ENCODE measurements at regions not wholly inside any gene's neighbourhood (a gene's known extent, or its start where the extent isn't known, plus 50 kb on each side); places are given as distances from the start of the nearest gene placed in this dataset.

- Histone ChIP-seq H3F3A (ENCODE audit: low read length, unreplicated experiment) (no peaks in the 10 kb centered on the region), H3K4me3 (ENCODE audit: low read length) (no peak overlapping the region), H4K20me1 (ENCODE audit: low read length) (no peaks in the 10 kb centered on the region), H3K36me3 (ENCODE audit: low read depth, low read length) (no peaks in the 10 kb centered on the region), H3K27ac (ENCODE audit: low read length) (no peak overlapping the region), H3K79me2 (ENCODE audit: low read length) (no peaks in the 10 kb centered on the region), H2AFZ (ENCODE audit: low read length) (no peak overlapping the region), H3K9me2 (replicated peaks; ENCODE audit: low read length) (no peaks in the 10 kb centered on the region), H3K4me1 (ENCODE audit: insufficient read depth, low read length) (no peaks in the 10 kb centered on the region), H3K4me2 (ENCODE audit: low read length) (no peak overlapping the region), H3K9ac (ENCODE audit: low read length) (no peak overlapping the region), H3K27me3 (ENCODE audit: low read length) (no peaks in the 10 kb centered on the region), H3K9me3 (ENCODE audit: low read length) (no peaks in the 10 kb centered on the region)
- no TSS peak for BruUV-seq (replicated peaks)
- ATAC-seq: no peak
- TF ChIP-seq EZH2 (IDR thresholded peaks at IDR 0.05; ENCODE audit: low read length, unreplicated experiment): no peak
- no peak for TF ChIP-seq EZH2phosphoT487 (IDR thresholded peaks at IDR 0.05; ENCODE audit: borderline replicate concordance, low read length)
- TF ChIP-seq CTCF (conservative IDR thresholded peaks at IDR 0.05; ENCODE audit: low read depth, low read length): no peak
- CTCF ChIA-PET: no interaction called here
- intact Hi-C loops (cut with micrococcal nuclease): no loop called here
- no peak for DNase-seq
- POLR2A ChIA-PET (ENCODE audit: unreplicated experiment): interaction anchor here (0.6 kb wide), 1 partner anchor 1711 kb away, joined by 4 read pairs; no protein-coding TSS in a partner anchor
Measured at GRCh38 chr10:55227967-55228366, 426.9 kb upstream of the PCDH15 start.

GRCh38 chr10:55224007-55224781, 423.2 kb upstream of the PCDH15 start:
- Histone ChIP-seq H3K79me2 (ENCODE audit: low read length) (no peaks in the 10 kb centered on the region), H3K27ac (ENCODE audit: low read length) (no peak overlapping the region), H2AFZ (ENCODE audit: low read length) (no peak overlapping the region), H3K27me3 (ENCODE audit: low read length) (no peaks in the 10 kb centered on the region), H3K9ac (ENCODE audit: low read length) (no peak overlapping the region), H3F3A (ENCODE audit: low read length, unreplicated experiment) (no peaks in the 10 kb centered on the region), H4K20me1 (ENCODE audit: low read length) (no peaks in the 10 kb centered on the region), H3K9me3 (ENCODE audit: low read length) (no peaks in the 10 kb centered on the region), H3K4me1 (ENCODE audit: insufficient read depth, low read length) (no peaks in the 10 kb centered on the region), H3K4me3 (ENCODE audit: low read length) (no peak overlapping the region), H3K4me2 (ENCODE audit: low read length) (no peak overlapping the region), H3K36me3 (ENCODE audit: low read depth, low read length) (no peaks in the 10 kb centered on the region), H3K9me2 (replicated peaks; ENCODE audit: low read length) (no peaks in the 10 kb centered on the region)
- ATAC-seq (no peak), DNase-seq (no peak)
- BruUV-seq (replicated peaks): no TSS peak
- POLR2A ChIA-PET (ENCODE audit: unreplicated experiment): no interaction called here
- intact Hi-C loops (cut with micrococcal nuclease): no loop called here
- TF ChIP-seq CTCF (conservative IDR thresholded peaks at IDR 0.05; ENCODE audit: low read depth, low read length): no peak
- no peak for TF ChIP-seq EZH2 (IDR thresholded peaks at IDR 0.05; ENCODE audit: low read length, unreplicated experiment)
- no peak for TF ChIP-seq EZH2phosphoT487 (IDR thresholded peaks at IDR 0.05; ENCODE audit: borderline replicate concordance, low read length)
- CTCF ChIA-PET: no interaction called here

GRCh38 chr10:55223352-55223751, 422.3 kb upstream of the PCDH15 start:
- ChIA-PET POLR2A (ENCODE audit: unreplicated experiment) (no interaction called here), CTCF (no interaction called here)
- no peak overlapping the region for H3K27ac ChIP-seq (ENCODE audit: low read length)
- no peaks in the 10 kb centered on the region for H3K36me3 ChIP-seq (ENCODE audit: low read depth, low read length)
- H4K20me1 ChIP-seq (ENCODE audit: low read length): no peaks in the 10 kb centered on the region
- H2AFZ ChIP-seq (ENCODE audit: low read length): no peak overlapping the region
- DNase-seq (no peak), ATAC-seq (no peak)
- H3K79me2 ChIP-seq (ENCODE audit: low read length): no peaks in the 10 kb centered on the region
- H3K9me2 ChIP-seq (replicated peaks; ENCODE audit: low read length): no peaks in the 10 kb centered on the region
- no TSS peak for BruUV-seq (replicated peaks)
- no peaks in the 10 kb centered on the region for H3F3A ChIP-seq (ENCODE audit: low read length, unreplicated experiment)
- H3K4me3 ChIP-seq (ENCODE audit: low read length): no peak overlapping the region
- no peaks in the 10 kb centered on the region for H3K9me3 ChIP-seq (ENCODE audit: low read length)
- H3K4me1 ChIP-seq (ENCODE audit: insufficient read depth, low read length): no peaks in the 10 kb centered on the region
- no peak overlapping the region for H3K9ac ChIP-seq (ENCODE audit: low read length)
- intact Hi-C loops (cut with micrococcal nuclease): no loop called here
- no peak overlapping the region for H3K4me2 ChIP-seq (ENCODE audit: low read length)
- TF ChIP-seq EZH2 (IDR thresholded peaks at IDR 0.05; ENCODE audit: low read length, unreplicated experiment) (no peak), EZH2phosphoT487 (IDR thresholded peaks at IDR 0.05; ENCODE audit: borderline replicate concordance, low read length) (no peak), CTCF (conservative IDR thresholded peaks at IDR 0.05; ENCODE audit: low read depth, low read length) (no peak)
- H3K27me3 ChIP-seq (ENCODE audit: low read length): no peaks in the 10 kb centered on the region
